ENCODE measurements at regions not wholly inside any gene's neighbourhood (a gene's known extent, or its start where the extent isn't known, plus 50 kb on each side); places are given as distances from the start of the nearest gene placed in this dataset.

DNA sequence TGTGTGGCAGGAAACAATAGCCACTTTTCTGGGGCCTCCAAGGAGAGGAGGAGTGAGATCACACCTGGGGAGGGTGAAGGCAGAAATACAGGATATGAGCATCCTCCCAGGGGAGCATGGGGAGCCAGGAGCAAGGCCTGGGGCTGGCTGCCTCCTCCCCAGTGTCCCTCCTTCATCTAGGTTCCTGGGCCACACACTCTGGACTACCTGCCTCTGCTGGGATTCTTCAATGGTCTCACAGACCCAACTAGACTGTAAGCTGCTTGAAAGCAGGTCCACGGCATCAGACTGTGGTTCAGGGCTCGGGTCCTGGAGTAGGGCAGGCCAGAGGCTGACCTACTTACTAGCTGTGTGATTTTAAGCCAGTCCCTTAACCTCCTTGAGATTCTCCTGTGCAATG is 94.0 kb downstream of the MCFD2 start:
- POLR2A ChIA-PET: no interaction called here
- BruUV-seq (replicated peaks): no TSS peak

DNA sequence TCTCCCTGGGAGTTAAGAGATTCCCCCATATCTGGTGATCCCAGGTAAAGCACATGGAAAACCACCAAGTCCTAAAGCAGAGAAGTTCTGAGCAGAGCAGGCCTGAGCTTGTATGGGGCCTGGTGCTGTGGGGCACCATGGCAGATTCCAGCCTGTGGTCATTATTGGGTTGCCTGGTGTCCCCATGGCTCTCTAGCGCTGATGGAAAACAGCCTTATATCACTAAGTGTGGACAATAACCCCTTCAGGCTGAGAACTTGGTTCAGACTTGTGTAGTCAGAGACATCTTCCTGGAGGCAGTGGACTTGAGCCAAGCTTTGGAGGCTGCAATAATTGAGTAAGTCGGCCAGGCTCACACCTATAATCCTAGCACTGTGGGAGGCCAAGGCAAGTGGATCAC is 96.8 kb downstream of the MCFD2 start:
- intact Hi-C loops (cut with micrococcal nuclease; ENCODE audit: unreplicated experiment): no loop called here
- Histone ChIP-seq H3K79me2 (ENCODE audit: insufficient read depth, low read depth, low read length) (no peaks in the 10 kb centered on the region), H3K4me3 (ENCODE audit: low read depth, low read length, poor library complexity, severe bottlenecking) (no peak overlapping the region), H3K4me2 (ENCODE audit: low read length) (no peak overlapping the region), H4K20me1 (ENCODE audit: insufficient read depth, low read length) (no peaks in the 10 kb centered on the region), H3K9me2 (ENCODE audit: insufficient read depth, low read length) (no peaks in the 10 kb centered on the region), H3K9me3 (ENCODE audit: low read length) (no peaks in the 10 kb centered on the region), H2AFZ (ENCODE audit: low read length) (no peak overlapping the region), H3K4me1 (ENCODE audit: insufficient read depth, low read length, poor library complexity, severe bottlenecking) (no peaks in the 10 kb centered on the region), H3K36me3 (ENCODE audit: insufficient read depth, low read length) (no peaks in the 10 kb centered on the region), H3K27ac (ENCODE audit: low read depth, low read length, poor library complexity, severe bottlenecking) (no peak overlapping the region)
- TF ChIP-seq EZH2phosphoT487 (IDR thresholded peaks at IDR 0.05; ENCODE audit: borderline replicate concordance, low read depth, low read length): no peak
- TF ChIP-seq, protein P1, sequence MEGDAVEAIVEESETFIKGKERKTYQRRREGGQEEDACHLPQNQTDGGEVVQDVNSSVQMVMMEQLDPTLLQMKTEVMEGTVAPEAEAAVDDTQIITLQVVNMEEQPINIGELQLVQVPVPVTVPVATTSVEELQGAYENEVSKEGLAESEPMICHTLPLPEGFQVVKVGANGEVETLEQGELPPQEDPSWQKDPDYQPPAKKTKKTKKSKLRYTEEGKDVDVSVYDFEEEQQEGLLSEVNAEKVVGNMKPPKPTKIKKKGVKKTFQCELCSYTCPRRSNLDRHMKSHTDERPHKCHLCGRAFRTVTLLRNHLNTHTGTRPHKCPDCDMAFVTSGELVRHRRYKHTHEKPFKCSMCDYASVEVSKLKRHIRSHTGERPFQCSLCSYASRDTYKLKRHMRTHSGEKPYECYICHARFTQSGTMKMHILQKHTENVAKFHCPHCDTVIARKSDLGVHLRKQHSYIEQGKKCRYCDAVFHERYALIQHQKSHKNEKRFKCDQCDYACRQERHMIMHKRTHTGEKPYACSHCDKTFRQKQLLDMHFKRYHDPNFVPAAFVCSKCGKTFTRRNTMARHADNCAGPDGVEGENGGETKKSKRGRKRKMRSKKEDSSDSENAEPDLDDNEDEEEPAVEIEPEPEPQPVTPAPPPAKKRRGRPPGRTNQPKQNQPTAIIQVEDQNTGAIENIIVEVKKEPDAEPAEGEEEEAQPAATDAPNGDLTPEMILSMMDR (conservative IDR thresholded peaks at IDR 0.05; ENCODE audit: low read length): no peak
- ChIA-PET CTCF (ENCODE audit: unreplicated experiment) (no interaction called here), POLR2A (no interaction called here)
- no TSS peak for BruUV-seq (replicated peaks)
- DNase-seq (ENCODE audit: low spot score): no peak

More for the DNA sequence above, 94.0 kb downstream of the MCFD2 start:
- H4K20me1 ChIP-seq (ENCODE audit: insufficient read depth, low read length): no peaks in the 10 kb centered on the region
- no peaks in the 10 kb centered on the region for H3K9me2 ChIP-seq (ENCODE audit: insufficient read depth, low read length)
- CTCF ChIA-PET (ENCODE audit: unreplicated experiment): no interaction called here
- no peaks in the 10 kb centered on the region for H3K9me3 ChIP-seq (ENCODE audit: low read length)
- no peaks in the 10 kb centered on the region for H3K4me1 ChIP-seq (ENCODE audit: insufficient read depth, low read length, poor library complexity, severe bottlenecking)
- H3K4me3 ChIP-seq (ENCODE audit: low read depth, low read length, poor library complexity, severe bottlenecking): no peak overlapping the region
- no peak for DNase-seq (ENCODE audit: low spot score)
- intact Hi-C loops (cut with micrococcal nuclease; ENCODE audit: unreplicated experiment): no loop called here
- H3K36me3 ChIP-seq (ENCODE audit: insufficient read depth, low read length): no peaks in the 10 kb centered on the region
- H3K79me2 ChIP-seq (ENCODE audit: insufficient read depth, low read depth, low read length): no peaks in the 10 kb centered on the region
- TF ChIP-seq, protein P1 (conservative IDR thresholded peaks at IDR 0.05; ENCODE audit: low read length): no peak
- TF ChIP-seq EZH2phosphoT487 (IDR thresholded peaks at IDR 0.05; ENCODE audit: borderline replicate concordance, low read depth, low read length): no peak
- H3K4me2 ChIP-seq (ENCODE audit: low read length): no peak overlapping the region
- H2AFZ ChIP-seq (ENCODE audit: low read length): no peak overlapping the region
- no peak overlapping the region for H3K27ac ChIP-seq (ENCODE audit: low read depth, low read length, poor library complexity, severe bottlenecking)

- Histone ChIP-seq H3K79me2 (ENCODE audit: insufficient read depth, low read depth, low read length) (no peaks in the 10 kb centered on the region), H4K20me1 (ENCODE audit: insufficient read depth, low read length) (no peaks in the 10 kb centered on the region), H3K9me3 (ENCODE audit: low read length) (no peaks in the 10 kb centered on the region), H3K4me2 (ENCODE audit: low read length) (no peak overlapping the region), H2AFZ (ENCODE audit: low read length) (no peak overlapping the region), H3K4me3 (ENCODE audit: low read depth, low read length, poor library complexity, severe bottlenecking) (no peak overlapping the region), H3K27ac (ENCODE audit: low read depth, low read length, poor library complexity, severe bottlenecking) (no peak overlapping the region), H3K9me2 (ENCODE audit: insufficient read depth, low read length) (no peaks in the 10 kb centered on the region), H3K4me1 (ENCODE audit: insufficient read depth, low read length, poor library complexity, severe bottlenecking) (no peaks in the 10 kb centered on the region), H3K36me3 (ENCODE audit: insufficient read depth, low read length) (no peaks in the 10 kb centered on the region)
- CTCF ChIA-PET (ENCODE audit: unreplicated experiment): no interaction called here
- TF ChIP-seq, protein P1 (conservative IDR thresholded peaks at IDR 0.05; ENCODE audit: low read length): no peak
- TF ChIP-seq EZH2phosphoT487 (IDR thresholded peaks at IDR 0.05; ENCODE audit: borderline replicate concordance, low read depth, low read length): no peak
- no TSS peak for BruUV-seq (replicated peaks)
- intact Hi-C loops (cut with micrococcal nuclease; ENCODE audit: unreplicated experiment): no loop called here
- DNase-seq (ENCODE audit: low spot score): no peak
- POLR2A ChIA-PET: no interaction called here
Measured at GRCh38 chr2:46818141-46818621, 97.4 kb downstream of the MCFD2 start.

All from OCI-LY7 (cell line).